Cerebellar cortex (tissue), 1 donor: ENCODE measurements at regions not wholly inside any gene's neighbourhood (a gene's known extent, or its start where the extent isn't known, plus 50 kb on each side); places are given as distances from the start of the nearest gene placed in this dataset.

Source experiments
- DNase-seq: peaks from one replicate; pipeline ENCODE4 v3.0.0-alpha.2; 2015; ENCODE audit warnings: low spot score

DNA sequence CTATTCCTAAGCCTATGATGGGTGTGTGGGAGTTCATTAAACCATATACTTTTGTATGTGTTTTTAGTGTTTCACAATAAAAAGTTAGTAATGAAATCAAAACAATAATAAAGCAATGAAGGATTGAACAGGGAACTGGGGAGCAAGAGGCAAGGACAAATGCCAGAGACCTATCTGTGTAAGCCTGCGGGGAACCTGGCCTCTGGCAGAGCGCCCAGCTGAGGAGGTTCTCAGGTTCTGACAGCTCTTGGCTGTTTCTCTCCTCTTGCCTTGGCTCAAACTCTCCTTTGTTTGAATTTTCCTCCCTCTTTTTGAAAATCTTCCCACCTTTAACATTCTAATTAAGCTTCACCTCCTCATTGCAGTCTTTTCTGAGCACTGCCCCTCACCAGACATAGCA, 200.0 kb upstream of the NCKAP5 start:
- DNase-seq = peak; percentile 91

DNA sequence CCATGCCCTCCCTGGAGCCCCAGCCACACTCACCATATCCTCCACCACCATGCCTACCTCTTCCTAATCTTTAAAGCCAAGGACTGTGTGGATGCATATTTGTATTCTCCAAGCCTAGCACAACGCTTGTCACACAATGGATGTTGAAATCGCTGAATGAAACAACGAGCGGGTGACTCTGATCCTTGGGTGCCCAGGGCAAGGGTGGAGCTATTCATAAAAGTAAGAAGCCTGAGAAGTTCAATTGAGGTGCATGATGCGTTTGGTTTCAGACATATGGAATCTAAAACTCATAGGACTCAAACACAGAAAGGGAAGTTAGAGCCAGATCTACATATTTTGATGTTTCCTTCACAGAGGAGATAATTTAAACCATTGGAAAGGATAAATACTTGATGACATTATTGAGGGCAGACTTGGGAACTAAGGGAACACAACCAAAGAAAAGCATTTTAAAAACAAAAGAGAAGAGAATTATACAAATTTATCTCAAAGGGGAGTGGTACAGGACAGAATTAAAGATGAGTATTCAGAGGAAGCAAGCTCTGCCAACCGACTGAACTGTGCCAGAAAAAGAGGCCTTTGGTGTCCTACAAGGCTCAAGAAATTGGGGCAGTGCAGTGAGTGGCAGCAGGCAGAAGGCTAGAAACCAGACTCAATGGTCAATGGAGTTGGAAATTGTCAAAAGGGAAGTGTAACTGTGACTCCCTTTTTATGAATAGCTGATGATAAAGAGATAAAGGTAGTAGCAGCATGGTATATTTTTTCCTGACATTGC, 200.6 kb upstream of the NCKAP5 start:
- DNase-seq = peak; percentile 53

DNA sequence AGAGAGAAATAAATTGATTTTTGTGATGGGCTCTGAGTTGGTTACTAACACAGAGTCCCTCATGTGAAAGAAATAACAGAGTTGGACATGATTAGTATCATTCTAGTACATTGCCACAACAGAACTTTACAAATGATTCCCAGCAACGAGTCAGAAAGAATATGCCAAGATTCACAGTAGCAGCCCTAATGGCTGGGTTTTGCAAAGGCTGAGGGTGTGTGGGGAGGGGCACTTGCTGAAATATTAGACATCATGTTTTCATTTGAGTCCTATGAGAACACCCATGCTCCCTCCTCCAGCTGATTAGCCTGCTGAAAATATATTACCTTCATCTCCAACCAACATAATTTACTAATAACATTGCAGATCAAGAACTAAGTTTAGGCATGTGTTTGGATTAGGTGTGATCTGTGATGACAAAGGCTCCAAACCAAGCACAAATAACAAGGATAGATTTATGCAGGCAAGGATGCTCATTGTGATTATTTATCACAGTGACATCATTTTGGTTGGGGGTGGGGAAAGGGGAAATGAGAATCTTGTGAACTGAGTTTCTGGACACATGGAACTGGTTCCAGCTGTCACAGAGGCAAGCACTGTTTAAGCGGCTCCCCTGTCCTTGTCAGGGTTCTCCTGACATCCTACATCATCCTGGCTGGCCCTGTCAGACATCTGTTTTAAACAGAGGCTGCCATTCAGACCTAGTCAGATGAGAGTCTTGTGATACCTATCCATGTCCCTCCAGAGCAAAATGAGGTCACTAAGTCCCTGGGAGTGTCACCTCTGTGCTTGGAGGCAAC, 205.8 kb upstream of the NCKAP5 start:
- DNase-seq = no peak

DNA sequence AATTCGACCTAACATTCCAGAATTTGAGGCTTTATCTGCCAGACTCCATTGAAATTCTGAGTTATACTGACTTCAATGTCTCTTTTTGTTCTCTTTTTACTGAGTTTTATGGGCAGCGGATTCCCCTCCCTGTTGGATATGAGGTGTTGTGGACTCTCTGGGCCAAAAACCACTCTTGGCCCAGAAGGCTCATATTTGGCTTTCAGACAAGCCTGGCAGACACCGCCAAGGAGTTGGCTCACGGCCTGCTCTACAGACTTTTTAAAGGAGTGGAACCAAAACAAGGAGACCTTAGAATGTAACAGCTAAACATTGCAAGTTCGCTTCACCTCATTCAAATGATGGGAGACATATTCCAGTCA, 206.4 kb upstream of the NCKAP5 start:
- DNase-seq = peak; percentile 79

DNA sequence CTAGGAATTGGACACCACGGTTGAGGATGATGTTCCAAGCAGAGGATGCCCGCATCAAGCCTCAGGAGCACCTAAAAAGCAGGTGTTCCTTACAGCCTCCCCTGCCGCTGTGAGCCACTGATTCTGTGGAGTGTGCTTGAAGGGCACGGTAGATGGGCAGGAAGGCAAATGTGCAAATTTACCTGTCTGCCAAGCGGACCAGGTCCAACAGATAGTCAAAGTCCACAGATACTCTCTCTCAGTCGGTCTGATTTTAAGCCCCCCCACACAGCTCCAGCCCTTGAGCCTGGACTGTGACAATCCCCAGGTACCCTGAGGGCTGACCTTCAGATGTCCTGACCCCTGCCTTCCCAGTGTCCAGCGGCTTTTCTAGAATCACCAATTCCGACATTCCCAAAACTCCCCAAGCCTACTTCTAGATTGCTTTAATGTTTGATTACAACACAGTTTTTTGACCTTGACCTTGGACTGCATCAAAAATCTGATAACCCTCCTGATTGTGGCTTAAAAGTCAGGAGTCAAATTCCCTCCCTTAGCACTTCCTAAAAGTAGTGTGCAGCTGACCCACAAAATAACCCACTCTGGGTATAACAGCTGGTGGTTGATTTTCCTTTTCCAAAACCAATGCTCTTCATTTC, 208.8 kb upstream of the NCKAP5 start:
- no peak for DNase-seq

DNA sequence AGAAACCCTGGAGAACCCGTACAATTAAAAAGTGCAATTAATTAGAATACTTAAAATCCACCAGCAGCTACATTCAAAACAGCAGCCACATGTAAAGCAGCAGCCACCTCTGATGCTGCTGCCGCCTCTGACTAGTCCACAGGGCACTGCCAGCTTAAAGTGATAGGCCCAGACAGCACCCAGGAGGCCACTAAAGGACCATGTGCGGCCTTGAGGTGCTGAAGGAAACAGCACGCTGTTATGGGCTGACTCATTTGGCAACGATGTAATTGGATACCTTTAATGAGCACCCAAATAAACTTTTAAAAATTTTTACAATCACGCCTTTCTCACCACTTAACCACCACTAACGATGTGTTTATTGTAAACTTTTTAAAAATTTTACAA, 209.3 kb upstream of the NCKAP5 start:
- no peak for DNase-seq

DNA sequence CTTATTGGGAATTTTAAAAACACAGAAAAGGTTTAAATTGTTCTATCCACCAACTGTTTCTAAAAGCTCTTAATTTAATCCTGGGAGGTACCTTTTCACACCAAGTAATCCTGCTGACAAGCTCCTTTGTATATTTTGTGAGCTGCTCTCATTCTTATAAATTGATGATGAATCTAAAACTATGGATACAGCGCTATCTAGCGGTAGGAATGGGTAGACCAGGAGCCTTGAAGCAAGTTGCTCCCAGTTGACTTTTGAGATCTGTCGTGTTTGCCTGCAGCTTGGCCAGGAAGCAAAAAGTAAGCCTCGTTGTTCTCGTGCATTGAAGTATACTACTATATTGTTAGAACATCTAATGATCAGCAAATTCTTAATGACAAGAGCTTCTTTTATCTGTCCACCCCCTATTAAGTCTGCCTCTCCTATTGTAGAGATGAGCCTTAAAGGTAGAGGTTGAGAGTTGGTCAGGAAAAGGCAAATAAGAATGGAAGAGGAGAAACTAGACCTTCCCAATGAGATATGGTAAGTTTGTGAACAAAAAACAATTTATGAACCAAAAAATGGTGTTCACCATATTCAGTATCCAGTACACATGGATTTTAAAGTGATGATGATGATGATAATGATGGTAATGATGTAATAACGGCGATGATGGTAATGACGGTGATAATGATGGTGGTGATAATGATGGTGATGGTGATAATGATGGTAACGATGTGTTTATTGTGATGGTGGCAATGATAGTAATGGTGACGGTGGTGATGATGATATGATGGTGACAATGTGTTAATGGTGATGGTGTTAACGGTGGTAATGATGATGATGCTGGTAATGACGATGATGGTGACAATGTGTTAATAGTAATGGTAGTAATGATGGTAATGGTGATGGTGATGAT, 212.1 kb upstream of the NCKAP5 start:
- peak; percentile 80 for DNase-seq

DNA sequence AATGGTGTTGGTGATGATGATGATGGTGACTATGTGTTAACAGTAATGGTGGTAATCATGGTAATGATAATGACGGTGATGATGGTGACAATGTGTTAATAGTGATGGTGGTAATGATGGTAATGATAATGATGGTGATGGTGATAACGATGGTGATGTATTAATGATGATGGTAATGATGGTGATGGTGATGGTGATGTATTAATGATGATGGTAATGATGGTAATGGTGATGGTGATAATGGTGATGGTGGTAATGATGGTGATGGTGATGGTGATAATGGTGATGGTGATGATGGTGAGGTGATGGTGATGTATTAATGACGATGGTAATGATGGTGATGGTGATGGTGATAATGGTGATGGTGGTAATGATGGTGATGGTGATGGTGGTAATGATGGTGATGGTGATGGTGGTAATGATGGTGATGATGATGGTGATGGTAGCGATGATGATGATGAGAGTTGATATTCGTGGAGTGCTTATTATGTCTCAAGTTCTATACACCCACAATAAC, 212.8 kb upstream of the NCKAP5 start:
- no peak for DNase-seq

DNA sequence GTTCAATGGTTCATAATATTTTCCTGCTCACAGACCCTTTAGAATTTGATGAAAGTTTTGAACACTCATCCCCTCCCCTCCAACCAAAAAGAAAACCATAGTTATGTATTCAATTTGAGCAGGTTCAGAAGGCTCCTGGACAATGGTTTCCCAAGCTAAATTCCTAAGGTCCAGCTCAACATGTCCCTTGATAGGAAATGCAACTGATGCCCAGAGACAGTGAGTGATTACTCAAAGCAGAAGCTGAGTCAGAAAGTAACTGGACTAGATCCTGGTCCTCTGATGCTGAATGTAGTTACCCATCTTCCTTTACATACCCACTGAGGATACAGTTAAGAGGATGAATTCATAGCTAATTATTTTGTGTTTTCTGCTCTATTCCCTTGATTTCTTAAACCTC, 218.9 kb upstream of the NCKAP5 start:
- no peak for DNase-seq

DNA sequence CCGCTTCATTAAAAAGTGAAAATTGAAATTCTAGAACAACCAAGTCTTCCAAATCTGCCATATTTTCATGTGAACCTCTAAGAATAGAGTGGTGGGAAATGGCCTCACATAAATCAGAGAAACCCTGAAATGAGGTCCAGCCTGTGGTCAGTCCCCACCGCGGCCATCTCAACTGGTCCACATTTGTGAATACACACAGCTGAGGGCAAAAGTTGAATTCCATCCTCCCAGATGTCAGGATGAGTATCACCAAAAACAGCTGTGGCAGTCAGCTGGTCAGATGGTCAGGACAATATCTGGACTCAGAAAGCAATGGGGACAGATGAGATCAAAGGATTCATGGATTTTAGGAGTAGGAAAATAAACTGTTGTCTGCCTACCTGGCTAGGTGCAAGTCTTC, 219.4 kb upstream of the NCKAP5 start:
- no peak for DNase-seq

DNA sequence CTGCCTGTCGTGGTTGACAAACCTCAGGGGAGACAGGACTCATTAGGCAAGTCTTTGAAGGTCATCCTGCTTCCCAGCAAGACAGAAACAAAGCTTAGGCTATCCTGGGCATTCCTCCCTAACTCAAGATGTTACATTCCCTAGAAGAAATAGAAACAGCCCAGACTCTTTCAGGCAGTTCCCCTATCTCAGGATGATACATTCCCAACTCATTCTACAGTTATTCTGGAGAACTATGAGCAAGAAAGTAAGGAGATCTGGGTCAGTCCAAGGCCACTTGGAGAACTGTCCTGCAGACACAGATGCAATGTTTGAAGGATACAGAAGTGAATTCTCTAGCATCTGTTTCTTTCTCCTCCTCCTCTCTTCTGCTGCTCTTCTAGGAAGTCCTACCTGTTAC, 220.1 kb upstream of the NCKAP5 start:
- DNase-seq = no peak

DNA sequence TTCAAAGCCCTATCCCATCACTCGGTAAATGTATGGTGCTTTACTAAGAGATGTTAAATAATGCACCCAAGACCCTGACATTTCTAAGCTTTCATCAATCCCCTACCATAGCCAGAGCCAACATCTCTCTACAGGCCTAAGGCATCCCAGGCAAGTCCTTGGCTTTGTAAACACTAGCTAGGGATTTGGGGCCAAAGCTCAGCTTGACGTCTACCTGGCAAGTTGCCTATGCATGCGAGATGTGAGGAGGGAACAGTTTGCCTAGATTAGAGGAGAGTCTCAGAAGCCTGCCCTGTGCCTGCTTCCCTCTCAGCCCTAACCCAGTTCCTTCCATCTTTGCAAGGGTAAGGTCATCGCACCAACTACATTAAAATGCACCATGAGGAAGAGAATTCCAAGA, 221.5 kb upstream of the NCKAP5 start:
- peak; percentile 60 for DNase-seq

DNA sequence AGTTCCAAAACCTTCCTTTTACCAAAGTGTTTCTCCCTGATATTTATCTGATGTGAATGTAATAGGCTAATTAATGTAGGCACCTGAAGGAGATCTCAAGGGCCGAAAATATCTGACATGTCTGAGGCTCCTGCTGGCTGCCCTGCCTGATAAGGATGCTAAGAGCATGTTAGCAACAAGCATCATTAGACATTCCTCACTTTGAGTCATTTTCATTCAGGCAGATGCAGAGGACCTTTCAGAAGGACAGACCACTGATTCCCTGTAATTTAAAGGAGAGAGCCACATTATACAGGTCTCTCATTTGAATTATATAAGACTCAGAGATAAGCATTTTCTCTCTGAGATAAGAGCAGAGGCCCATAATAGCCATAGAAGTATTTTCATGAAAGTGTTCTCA, 222.4 kb upstream of the NCKAP5 start:
- no peak for DNase-seq

DNA sequence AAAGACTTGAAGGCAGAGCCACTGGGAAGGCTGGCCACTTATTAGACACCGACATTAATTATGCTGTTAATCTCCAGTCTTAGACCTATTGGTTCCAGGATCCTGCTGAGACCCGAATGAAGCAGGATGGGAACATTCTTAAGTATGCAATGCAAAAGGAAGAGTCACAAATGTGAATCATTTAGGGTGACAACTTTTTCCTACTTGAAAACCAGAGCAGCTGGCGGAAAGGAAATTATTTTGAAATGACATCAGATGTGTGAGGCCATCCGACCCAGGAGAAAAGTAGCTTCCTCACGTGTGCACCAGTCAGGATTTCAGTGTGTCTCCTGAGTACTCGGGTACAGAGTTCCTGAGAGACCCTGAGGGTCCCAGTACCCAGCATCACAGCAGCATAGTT, 222.9 kb upstream of the NCKAP5 start:
- DNase-seq = no peak

DNA sequence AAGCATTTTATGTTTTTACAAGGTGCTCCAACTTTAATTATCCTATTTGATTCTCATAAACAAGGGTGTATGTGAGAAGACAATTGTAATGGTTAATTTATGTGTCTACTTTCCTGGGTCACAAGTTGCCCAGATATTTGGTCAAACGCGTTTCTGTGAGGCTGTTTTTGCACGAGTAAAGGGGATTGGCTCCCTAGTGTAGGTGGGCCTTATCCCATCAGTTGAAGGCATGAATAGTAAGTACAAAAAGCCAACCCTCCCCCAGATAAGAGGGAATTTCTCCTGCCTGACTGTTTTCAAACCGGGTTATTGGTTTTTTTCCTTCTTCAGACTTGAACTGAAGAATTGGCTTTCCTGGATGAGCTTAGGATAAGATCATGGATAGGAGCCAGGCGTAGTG, 224.0 kb upstream of the NCKAP5 start:
- DNase-seq = no peak

DNA sequence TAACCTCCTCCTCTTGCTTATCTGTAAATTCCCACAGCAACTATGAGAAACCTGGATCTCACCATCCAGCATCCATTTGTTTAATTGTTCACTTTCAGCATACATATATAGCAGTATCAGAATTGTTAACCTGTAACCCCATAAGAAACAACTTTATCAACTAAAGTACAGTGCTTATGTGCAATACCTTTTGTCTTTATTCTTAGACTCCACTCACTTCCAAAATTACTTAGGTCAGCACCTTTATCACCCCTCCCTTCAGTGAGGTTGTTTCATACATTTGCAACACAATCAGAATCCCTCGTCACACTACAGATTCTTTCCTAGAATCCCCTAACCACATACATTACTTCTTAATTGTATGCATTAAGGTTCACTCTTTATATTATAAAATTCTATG, 225.9 kb upstream of the NCKAP5 start:
- no peak for DNase-seq

DNA sequence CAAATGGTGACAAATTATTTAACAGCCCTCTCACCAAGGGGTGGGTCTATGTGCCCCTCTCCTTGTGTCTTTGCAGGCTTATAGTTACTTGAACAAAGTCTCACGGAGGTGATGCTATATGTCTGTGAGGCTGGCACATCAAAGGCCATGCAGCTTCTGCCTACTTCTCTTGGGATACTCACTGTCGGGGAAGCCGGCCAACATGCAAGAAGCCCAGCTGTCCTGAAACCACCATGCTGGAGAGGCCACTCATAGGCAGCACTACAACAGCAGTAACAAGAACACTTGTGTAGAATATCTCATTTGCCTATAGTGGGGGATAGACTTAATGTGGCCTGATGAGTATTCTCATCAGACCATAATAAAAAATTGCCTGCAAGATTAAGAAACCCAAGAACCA, 233.7 kb upstream of the NCKAP5 start:
- DNase-seq = peak; percentile 64

DNA sequence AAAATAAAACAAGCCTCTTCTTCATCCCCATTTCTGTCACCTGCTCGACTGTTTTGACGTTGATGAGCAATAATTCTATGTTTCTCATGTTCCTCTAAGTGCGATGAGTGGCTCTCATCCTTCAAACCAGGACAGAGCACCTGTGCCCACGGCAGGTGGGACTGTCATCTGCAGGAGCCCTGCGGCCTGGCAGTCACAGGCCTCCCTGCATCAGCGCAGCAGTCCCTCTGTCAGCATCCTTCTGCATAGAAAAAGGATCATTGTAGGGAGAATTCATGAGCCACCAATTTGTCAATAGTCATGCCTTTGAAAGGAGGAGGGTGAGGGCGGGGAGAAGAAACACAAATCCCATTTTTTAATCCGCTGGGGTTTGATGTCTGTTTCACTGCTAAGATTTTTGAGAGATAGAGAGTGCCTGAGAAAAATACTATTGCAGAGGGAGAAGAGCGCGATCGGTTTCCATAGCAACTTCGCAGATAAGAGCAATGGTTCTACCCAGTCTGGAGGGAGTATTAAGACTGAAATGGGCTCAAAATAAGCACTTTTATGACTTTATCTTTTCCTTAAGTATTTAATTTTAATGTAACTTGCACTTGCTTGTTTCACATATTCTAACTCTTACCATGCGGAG, 234.3 kb upstream of the NCKAP5 start:
- peak; percentile 50 for DNase-seq

DNA sequence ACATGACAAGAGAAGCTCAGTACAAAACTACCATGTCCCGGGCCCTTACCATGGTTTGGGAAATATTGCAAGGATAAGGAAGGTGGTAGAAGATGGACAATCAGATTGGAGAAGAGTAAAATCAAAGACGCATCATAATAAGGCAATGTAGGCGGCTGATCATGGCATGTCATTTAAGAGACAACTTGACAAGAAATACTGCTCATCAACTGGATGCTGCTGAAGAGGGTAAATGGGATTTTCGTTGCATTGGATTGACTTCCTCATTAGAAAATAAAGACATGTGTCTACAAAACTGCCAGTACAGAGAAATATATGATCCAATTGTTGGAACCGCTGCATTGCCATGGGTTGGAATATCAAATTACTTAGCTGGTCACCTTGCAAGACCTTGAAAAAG, 238.3 kb upstream of the NCKAP5 start:
- no peak for DNase-seq

DNA sequence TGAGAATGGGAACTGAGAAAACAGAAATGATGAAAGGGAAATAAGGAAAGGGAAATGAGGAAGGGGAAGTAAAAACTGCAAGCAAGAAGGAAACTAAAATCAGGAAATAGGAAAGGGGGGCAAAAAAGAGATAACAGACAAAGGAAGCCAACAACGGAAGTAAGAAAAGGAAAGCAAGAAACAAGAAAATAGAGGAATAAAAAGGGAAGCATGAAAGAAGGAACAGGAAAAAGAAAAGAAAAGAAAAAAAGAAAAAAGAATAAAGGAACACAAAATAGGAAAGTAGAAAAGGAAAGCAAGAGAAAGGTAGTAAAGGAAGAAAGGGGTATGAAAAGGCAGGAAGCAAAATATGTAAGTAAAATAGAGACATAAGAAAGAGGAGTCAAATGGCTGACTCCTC, 241.2 kb upstream of the NCKAP5 start:
- DNase-seq = no peak

DNA sequence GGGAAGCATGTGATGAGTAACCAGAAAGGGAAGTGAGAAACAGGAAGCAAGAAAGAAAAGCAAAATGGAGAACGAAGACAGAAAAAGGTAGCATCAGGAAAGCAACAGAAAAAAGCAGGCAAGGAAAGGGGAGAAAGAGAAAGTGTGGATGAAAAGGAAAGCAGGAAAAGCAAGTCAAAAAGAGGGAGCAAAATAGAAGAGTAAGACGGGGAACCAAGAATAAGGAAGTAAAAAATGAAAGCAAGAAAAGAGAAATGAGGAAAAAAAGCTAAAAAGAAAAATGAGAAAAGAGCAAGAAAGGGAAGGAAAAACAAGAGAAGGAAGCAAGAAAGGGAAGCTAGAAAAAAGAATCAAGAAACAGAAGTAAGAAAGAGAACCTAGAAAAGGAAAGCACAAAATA, 242.3 kb upstream of the NCKAP5 start:
- DNase-seq = no peak
